GM23248 (cell line): ENCODE measurements at regions not wholly inside any gene's neighbourhood (a gene's known extent, or its start where the extent isn't known, plus 50 kb on each side); places are given as distances from the start of the nearest gene placed in this dataset.

Experiments used
- DNase-seq: peaks from one replicate; pipeline ENCODE4 v3.0.0-alpha.2; 2015
- H2AFZ ChIP-seq: fragments of 200-600 bp; sonication (generic); 2 replicates; pipeline ENCODE4 v1.6.1; 2016; ENCODE audit warnings: antibody characterized with exemption
- H3F3A ChIP-seq: fragments of 200-600 bp; sonication (generic); 2 replicates; pipeline ENCODE4 v1.6.1; 2016; ENCODE audit warnings: mild to moderate bottlenecking, antibody characterized with exemption, mixed run types; ENCODE audit not compliant: insufficient read depth
- H3K27ac ChIP-seq: fragments of 200-600 bp; sonication (generic); 2 replicates; pipeline ENCODE4 v1.5.1; 2016; ENCODE audit warnings: mild to moderate bottlenecking
- H3K27me3 ChIP-seq: fragments of 200-600 bp; sonication (generic); replicated peaks from 2 replicates; pipeline ENCODE4 v1.6.1; 2016; ENCODE audit warnings: mild to moderate bottlenecking; ENCODE audit not compliant: insufficient read depth
- H3K36me3 ChIP-seq: fragments of 200-600 bp; sonication (generic); 2 replicates; pipeline ENCODE4 v1.6.1; 2016; ENCODE audit warnings: low read depth, mild to moderate bottlenecking
- H3K4me1 ChIP-seq: fragments of 200-600 bp; sonication (generic); 2 replicates; pipeline ENCODE4 v1.6.1; 2016; ENCODE audit warnings: mild to moderate bottlenecking; ENCODE audit not compliant: insufficient read depth
- H3K4me2 ChIP-seq: fragments of 200-600 bp; sonication (generic); one replicate; pipeline ENCODE4 v1.6.1; 2016; ENCODE audit warnings: mild to moderate bottlenecking; ENCODE audit not compliant: unreplicated experiment
- H3K4me3 ChIP-seq: fragments of 200-600 bp; sonication (generic); 2 replicates; pipeline ENCODE4 v1.5.1; 2016; ENCODE audit warnings: mild to moderate bottlenecking
- H3K79me2 ChIP-seq: fragments of 200-600 bp; sonication (generic); 2 replicates; pipeline ENCODE4 v1.6.1; 2016; ENCODE audit warnings: mild to moderate bottlenecking; ENCODE audit not compliant: insufficient read depth
- H3K9ac ChIP-seq: fragments of 200-600 bp; sonication (generic); 2 replicates; pipeline ENCODE4 v1.6.1; 2016; ENCODE audit warnings: mild to moderate bottlenecking
- H3K9me2 ChIP-seq: fragments of 200-600 bp; sonication (generic); 2 replicates; pipeline ENCODE4 v1.6.1; 2016; ENCODE audit warnings: mixed run types, mild to moderate bottlenecking, moderate library complexity; ENCODE audit not compliant: insufficient read depth
- H3K9me3 ChIP-seq: fragments of 200-600 bp; sonication (generic); one replicate; pipeline ENCODE4 v1.6.1; 2017; ENCODE audit warnings: low read depth
- H4K20me1 ChIP-seq: fragments of 200-600 bp; sonication (generic); 2 replicates; pipeline ENCODE4 v1.6.0; 2016; ENCODE audit not compliant: insufficient read depth
- EZH2 ChIP-seq: fragments of 200-600 bp; sonication (generic); IDR thresholded peaks from 2 replicates; pipeline ENCODE4 v1.6.1; 2018; ENCODE audit warnings: antibody characterized with exemption, mild to moderate bottlenecking; ENCODE audit not compliant: insufficient read depth, poor library complexity, severe bottlenecking
- EZH2phosphoT487 ChIP-seq: fragments of 200-600 bp; sonication (generic); IDR thresholded peaks from 2 replicates; pipeline ENCODE4 v1.6.1; 2018; ENCODE audit warnings: antibody characterized with exemption, moderate library complexity, mild to moderate bottlenecking, low read depth; ENCODE audit not compliant: insufficient read depth
- WGBS, 2 experiments: methylation state at CpG; one replicate each; pipeline ENCODE4 v1.1.6; 2015 to 2017; ENCODE audit warnings: low lambda C conversion rate in 2 of 2, low coverage in 1 of 2; ENCODE audit errors: missing lambda C conversion rate in 2 of 2; 5-methylcytosine and 5-hydroxymethylcytosine counted together
- in situ Hi-C: fragments of 300-500 bp; cut with MboI; formaldehyde crosslinking; loops from 2 replicates; pipeline ENCODE4 v1.15.0; 2020

DNA sequence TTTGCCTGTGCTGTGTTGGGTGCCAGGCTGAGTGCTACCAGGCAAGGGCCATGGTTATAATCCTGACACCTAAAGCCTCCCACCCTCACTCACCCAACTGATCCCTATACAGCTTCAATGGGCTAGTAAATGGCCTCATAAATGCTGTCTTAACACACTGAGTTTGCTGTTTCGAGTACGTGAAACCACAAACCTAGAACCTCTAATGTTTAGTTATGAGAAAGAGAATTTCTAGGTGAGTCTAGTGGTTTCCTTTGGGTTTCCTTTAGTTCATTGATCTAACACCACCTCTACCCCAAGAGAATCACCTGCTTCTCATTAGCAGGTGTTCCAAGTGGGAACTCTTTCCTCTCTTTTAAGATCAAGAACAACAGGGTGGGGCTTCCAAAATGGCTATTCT, 172.0 kb downstream of the MC4R start:
- no peak overlapping the region for H3K4me3 ChIP-seq
- TF ChIP-seq EZH2phosphoT487 = no peak
- no peak for TF ChIP-seq EZH2
- peaks cover 5% of the 10 kb centered on the region; the same call in 1 of the 2 replicates for H3K4me1 ChIP-seq
- H3K79me2 ChIP-seq = no peaks in the 10 kb centered on the region
- no peak overlapping the region for H3K4me2 ChIP-seq
- H3F3A ChIP-seq = no peaks in the 10 kb centered on the region
- no peak overlapping the region for H3K9ac ChIP-seq
- no peaks in the 10 kb centered on the region for H3K9me3 ChIP-seq
- no peaks in the 10 kb centered on the region for H4K20me1 ChIP-seq
- H3K9me2 ChIP-seq = no peaks in the 10 kb centered on the region
- no peaks in the 10 kb centered on the region; the same call in 1 of the 2 replicates for H3K27me3 ChIP-seq
- no peak overlapping the region for H2AFZ ChIP-seq
- no peak overlapping the region for H3K27ac ChIP-seq
- in situ Hi-C loops = no loop called here
- DNase-seq = no peak
- H3K36me3 ChIP-seq = no peaks in the 10 kb centered on the region
- 84 to 100% methylated on average over 2 of the region's 2 CpGs for whole genome bisulfite sequencing, 2 experiments

DNA sequence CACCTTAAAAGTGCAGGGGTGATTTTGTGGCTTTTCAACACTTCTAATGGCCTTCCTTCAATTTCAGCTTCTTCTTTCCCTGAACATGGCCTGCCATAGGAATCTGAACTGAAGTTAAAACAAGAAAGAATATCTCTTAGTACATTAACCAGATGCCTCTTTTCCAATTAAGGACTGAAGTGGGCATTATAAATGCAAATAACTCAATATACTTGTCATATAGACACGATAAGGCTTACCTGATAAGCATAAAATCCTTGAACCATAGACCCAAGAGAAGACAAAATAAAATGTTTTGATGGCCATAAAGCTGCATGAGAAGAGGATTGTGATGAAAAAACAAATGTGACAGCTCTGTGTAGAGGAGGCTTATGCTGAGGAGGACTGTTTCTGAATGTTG, 173.1 kb downstream of the MC4R start:
- H3K79me2 ChIP-seq = no peaks in the 10 kb centered on the region
- TF ChIP-seq EZH2phosphoT487 = no peak
- no peak for TF ChIP-seq EZH2
- H3K9me2 ChIP-seq = no peaks in the 10 kb centered on the region
- H3K4me2 ChIP-seq = no peak overlapping the region
- DNase-seq = no peak
- H3K27me3 ChIP-seq = no peaks in the 10 kb centered on the region; the same call in 1 of the 2 replicates
- H3K9ac ChIP-seq = no peak overlapping the region
- H4K20me1 ChIP-seq = no peaks in the 10 kb centered on the region
- WGBS, 2 experiments = 83 to 91% methylated on average over 1 of the region's 1 CpG
- no peaks in the 10 kb centered on the region for H3F3A ChIP-seq
- in situ Hi-C loops = no loop called here
- no peak overlapping the region for H3K4me3 ChIP-seq
- H3K9me3 ChIP-seq = no peaks in the 10 kb centered on the region
- H3K27ac ChIP-seq = no peak overlapping the region
- no peak overlapping the region for H2AFZ ChIP-seq
- H3K36me3 ChIP-seq = no peaks in the 10 kb centered on the region
- H3K4me1 ChIP-seq = peaks cover 5% of the 10 kb centered on the region; the same call in 1 of the 2 replicates

DNA sequence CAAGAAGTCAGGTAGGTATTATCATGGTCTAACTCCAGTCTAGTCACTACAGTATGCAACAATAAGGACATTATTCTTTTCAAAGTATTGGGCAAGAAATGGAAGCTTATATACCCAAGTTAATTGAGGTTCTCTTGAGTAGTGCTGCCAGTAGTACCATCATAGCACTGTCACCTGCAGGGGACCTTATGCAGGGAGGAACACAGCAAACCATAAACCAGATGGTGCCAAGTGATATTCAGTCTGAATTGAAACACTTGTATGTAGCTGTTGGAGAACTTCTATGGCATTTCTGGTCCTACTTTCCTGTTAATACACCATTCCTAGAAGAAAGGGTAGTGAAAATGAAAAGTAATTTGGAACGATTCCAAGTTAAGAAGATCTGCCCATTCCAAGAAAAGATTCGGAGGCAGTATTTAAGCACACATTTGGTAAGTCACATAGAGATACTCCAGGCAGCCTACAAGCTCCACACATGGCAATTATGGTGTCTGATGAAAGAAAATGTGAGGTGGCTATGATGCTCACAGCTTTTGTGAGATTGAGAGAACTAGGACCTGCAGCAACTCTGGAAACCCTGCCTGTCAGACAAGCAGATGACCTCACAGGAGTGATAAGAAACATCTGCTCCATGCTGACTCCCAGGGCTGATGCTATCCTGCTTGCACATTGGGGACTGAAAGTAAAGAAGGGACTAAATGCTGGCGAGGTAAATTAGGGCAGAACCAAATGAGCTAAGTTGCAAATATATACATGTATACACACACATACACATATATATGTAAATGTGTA, 174.7 kb downstream of the MC4R start:
- H2AFZ ChIP-seq = no peak overlapping the region
- TF ChIP-seq EZH2 = no peak
- TF ChIP-seq EZH2phosphoT487 = no peak
- H3K4me3 ChIP-seq = no peak overlapping the region
- H3K27ac ChIP-seq = no peak overlapping the region
- H3F3A ChIP-seq = no peaks in the 10 kb centered on the region
- 3 to 5% methylated on average over 3 of the region's 3 CpGs for WGBS, 2 experiments
- in situ Hi-C loops = no loop called here
- H3K27me3 ChIP-seq = no peaks in the 10 kb centered on the region; the same call in 1 of the 2 replicates
- no peaks in the 10 kb centered on the region for H4K20me1 ChIP-seq
- H3K9me3 ChIP-seq = no peaks in the 10 kb centered on the region
- no peaks in the 10 kb centered on the region for H3K79me2 ChIP-seq
- H3K36me3 ChIP-seq = no peaks in the 10 kb centered on the region
- DNase-seq = peak; percentile 25
- no peaks in the 10 kb centered on the region; the same call in 1 of the 2 replicates for H3K9me2 ChIP-seq
- H3K4me1 ChIP-seq = peaks cover 5% of the 10 kb centered on the region; the same call in 1 of the 2 replicates
- no peak overlapping the region for H3K4me2 ChIP-seq
- H3K9ac ChIP-seq = no peak overlapping the region

DNA sequence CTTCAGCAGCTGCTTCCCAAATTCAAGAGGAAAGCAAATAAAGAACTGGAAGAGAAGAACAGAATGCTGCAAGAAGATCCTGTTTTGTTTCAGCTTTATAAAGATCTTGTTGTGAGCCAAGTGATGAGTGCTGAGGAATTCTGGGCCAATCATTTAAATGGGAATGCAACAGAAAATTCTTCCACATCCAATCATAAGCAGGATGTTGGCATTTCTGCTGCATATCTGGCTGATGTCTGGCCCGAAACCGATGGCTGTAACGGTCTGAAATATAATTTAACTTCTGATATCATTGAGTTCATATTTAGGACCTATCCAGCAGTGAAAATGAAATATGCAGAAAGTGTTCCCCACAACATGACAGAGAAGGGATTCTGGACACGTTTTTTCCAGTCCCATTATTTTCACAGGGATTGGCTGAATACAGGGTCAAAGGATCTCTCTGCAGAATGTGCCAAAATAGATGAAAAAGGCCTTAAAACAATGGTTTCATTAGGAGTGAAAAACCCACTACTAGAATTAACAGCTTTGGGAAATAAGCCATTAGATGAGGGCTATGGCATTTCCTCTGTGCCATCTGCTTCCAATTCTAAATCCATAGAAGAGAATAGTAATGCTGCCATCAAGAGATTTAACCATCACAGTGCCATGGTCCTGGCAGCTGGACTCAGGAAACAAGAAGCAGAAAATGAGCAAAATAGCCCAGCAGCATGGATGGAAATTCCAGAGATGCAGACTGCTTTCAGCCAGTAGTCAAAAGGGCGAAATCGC, 175.6 kb downstream of the MC4R start:
- no peak overlapping the region; the same call in 1 of the 2 replicates for H3K4me3 ChIP-seq
- H3K4me1 ChIP-seq = peaks cover 5% of the 10 kb centered on the region; the same call in 1 of the 2 replicates
- peak overlapping the region; percentile 68 for H2AFZ ChIP-seq
- no peaks in the 10 kb centered on the region; the same call in 1 of the 2 replicates for H3K27me3 ChIP-seq
- H3K27ac ChIP-seq = no peak overlapping the region
- no peaks in the 10 kb centered on the region for H4K20me1 ChIP-seq
- TF ChIP-seq EZH2 (no peak), EZH2phosphoT487 (no peak)
- no peak overlapping the region for H3K9ac ChIP-seq
- 26 to 30% methylated on average over 6 of the region's 6 CpGs for WGBS, 2 experiments
- no peaks in the 10 kb centered on the region for H3K79me2 ChIP-seq
- H3K9me3 ChIP-seq = no peaks in the 10 kb centered on the region
- H3K4me2 ChIP-seq = peak overlapping the region; percentile 30
- no peaks in the 10 kb centered on the region for H3F3A ChIP-seq
- in situ Hi-C loops = no loop called here
- DNase-seq = peak; percentile 29
- H3K9me2 ChIP-seq = no peaks in the 10 kb centered on the region; the same call in 1 of the 2 replicates
- no peaks in the 10 kb centered on the region for H3K36me3 ChIP-seq
